ENCODE measurements at regions not wholly inside any gene's neighbourhood (a gene's known extent, or its start where the extent isn't known, plus 50 kb on each side); places are given as distances from the start of the nearest gene placed in this dataset.
"Not testable (repeated sequence)": the region's sequence is repeated elsewhere in the genome, so short reads cannot be mapped to it uniquely, and the experiment has no call there.

GRCh38 chr21:14817311-14817710 lies 247.5 kb downstream of the NRIP1 start:
- Mint-ChIP-seq H3K36me3 (no peaks in the 10 kb centered on the region), H3K27me3 (ENCODE audit: insufficient read depth, low read depth) (no peaks in the 10 kb centered on the region), H3K9me3 (no peaks in the 10 kb centered on the region), H3K4me1 (no peaks in the 10 kb centered on the region), H3K4me3 (no peak overlapping the region), H3K27ac (no peak overlapping the region)
- Histone ChIP-seq H3K4me1 (no peaks in the 10 kb centered on the region), H3K27ac (no peak overlapping the region), H3K4me2 (no peak overlapping the region), H3K4me3 (no peak overlapping the region), H2AFZ (replicated peaks) (no peak overlapping the region), H3K9me3 (ENCODE audit: low read depth) (no peaks in the 10 kb centered on the region), H3K27me3 (no peaks in the 10 kb centered on the region), H3K79me2 (ENCODE audit: low read depth) (no peaks in the 10 kb centered on the region), H4K20me1 (ENCODE audit: low read depth) (no peaks in the 10 kb centered on the region), H3F3A (ENCODE audit: low read depth) (no peaks in the 10 kb centered on the region), H3K36me3 (no peaks in the 10 kb centered on the region), H3K9ac (no peak overlapping the region)
- DNase-seq (ENCODE audit: low spot score): no peak
- TF ChIP-seq CTCF (IDR thresholded peaks at IDR 0.05) (no peak), EZH2 (IDR thresholded peaks at IDR 0.05) (no peak), EZH2phosphoT487 (IDR thresholded peaks at IDR 0.05) (no peak)

GRCh38 chr21:14814991-14815390 lies 249.8 kb downstream of the NRIP1 start:
- H3K9ac ChIP-seq: no peak overlapping the region
- H3K4me3 ChIP-seq: no peak overlapping the region
- peaks cover 3% of the 10 kb centered on the region for H3K9me3 ChIP-seq (ENCODE audit: low read depth)
- no peaks in the 10 kb centered on the region for H4K20me1 ChIP-seq (ENCODE audit: low read depth)
- no peak overlapping the region for H3K4me3 Mint-ChIP-seq
- no peaks in the 10 kb centered on the region for H3K36me3 ChIP-seq
- no peaks in the 10 kb centered on the region for H3F3A ChIP-seq (ENCODE audit: low read depth)
- H3K4me1 Mint-ChIP-seq: no peaks in the 10 kb centered on the region
- H3K4me2 ChIP-seq: no peak overlapping the region
- H3K9me3 Mint-ChIP-seq: peaks cover 5% of the 10 kb centered on the region
- no peaks in the 10 kb centered on the region for H3K27me3 ChIP-seq
- no peaks in the 10 kb centered on the region for H3K79me2 ChIP-seq (ENCODE audit: low read depth)
- TF ChIP-seq EZH2phosphoT487 (IDR thresholded peaks at IDR 0.05) (no peak), CTCF (IDR thresholded peaks at IDR 0.05) (no peak), EZH2 (IDR thresholded peaks at IDR 0.05) (no peak)
- no peaks in the 10 kb centered on the region for H3K27me3 Mint-ChIP-seq (ENCODE audit: insufficient read depth, low read depth)
- no peak overlapping the region for H3K27ac Mint-ChIP-seq
- H3K36me3 Mint-ChIP-seq: peaks cover 2% of the 10 kb centered on the region
- H2AFZ ChIP-seq (replicated peaks): no peak overlapping the region
- no peak overlapping the region for H3K27ac ChIP-seq
- H3K4me1 ChIP-seq: no peaks in the 10 kb centered on the region
- no peak for DNase-seq (ENCODE audit: low spot score)

GRCh38 chr21:14814282-14814681 lies 250.5 kb downstream of the NRIP1 start:
- Histone ChIP-seq H3K4me1 (no peaks in the 10 kb centered on the region), H3K4me3 (no peak overlapping the region), H3K9me3 (ENCODE audit: low read depth) (peaks cover 3% of the 10 kb centered on the region), H2AFZ (replicated peaks) (no peak overlapping the region), H3K36me3 (no peaks in the 10 kb centered on the region), H3K27ac (no peak overlapping the region), H3K9ac (no peak overlapping the region), H3K27me3 (no peaks in the 10 kb centered on the region), H3F3A (ENCODE audit: low read depth) (no peaks in the 10 kb centered on the region), H4K20me1 (ENCODE audit: low read depth) (no peaks in the 10 kb centered on the region), H3K4me2 (no peak overlapping the region), H3K79me2 (ENCODE audit: low read depth) (no peaks in the 10 kb centered on the region)
- TF ChIP-seq EZH2 (IDR thresholded peaks at IDR 0.05): no peak
- no peak for TF ChIP-seq EZH2phosphoT487 (IDR thresholded peaks at IDR 0.05)
- TF ChIP-seq CTCF (IDR thresholded peaks at IDR 0.05): no peak
- Mint-ChIP-seq H3K4me1 (no peaks in the 10 kb centered on the region), H3K9me3 (peaks cover 5% of the 10 kb centered on the region), H3K27ac (no peak overlapping the region), H3K27me3 (ENCODE audit: insufficient read depth, low read depth) (no peaks in the 10 kb centered on the region), H3K36me3 (peaks cover 2% of the 10 kb centered on the region), H3K4me3 (no peak overlapping the region)
- DNase-seq (ENCODE audit: low spot score): no peak

- H3K4me2 ChIP-seq; DNase-seq (ENCODE audit: low spot score); H3F3A ChIP-seq (ENCODE audit: low read depth); H3K4me1 Mint-ChIP-seq; H3K4me1 ChIP-seq; H3K27ac Mint-ChIP-seq; H2AFZ ChIP-seq (replicated peaks); H3K9me3 ChIP-seq (ENCODE audit: low read depth); H3K27me3 Mint-ChIP-seq (ENCODE audit: insufficient read depth, low read depth); H3K27me3 ChIP-seq; H3K4me3 Mint-ChIP-seq; H3K27ac ChIP-seq; H3K36me3 Mint-ChIP-seq; H4K20me1 ChIP-seq (ENCODE audit: low read depth); H3K4me3 ChIP-seq; H3K36me3 ChIP-seq; H3K9ac ChIP-seq; H3K79me2 ChIP-seq (ENCODE audit: low read depth): not testable (repeated sequence)
- peaks cover 15% of the 10 kb centered on the region for H3K9me3 Mint-ChIP-seq
These were observed 258.1 kb upstream of the SAMSN1 start for GRCh38 chr21:14804170-14804569.
